Memory B cell (primary cell): ENCODE measurements at regions not wholly inside any gene's neighbourhood (a gene's known extent, or its start where the extent isn't known, plus 50 kb on each side); places are given as distances from the start of the nearest gene placed in this dataset.

Experiments used
- ATAC-seq: fragments of 150-1000 bp; cut with Tn5 transposase; 2 replicates; pipeline ENCODE4 v1.10.0; 2021; ENCODE audit warnings: low read depth, mild to moderate bottlenecking, moderate library complexity
- DNase-seq, 2 donors: peaks; one replicate each; pipeline ENCODE4 v3.0.0; 2022; ENCODE audit warnings: low spot score in 2 of 2
- H3K27ac Mint-ChIP-seq: one replicate; pipeline ENCODE4 v1.8.0; 2022; ENCODE audit warnings: mild to moderate bottlenecking, moderate library complexity, mixed read lengths
- H3K27me3 Mint-ChIP-seq: one replicate; pipeline ENCODE4 v1.8.0; 2022; ENCODE audit warnings: mixed read lengths
- H3K36me3 Mint-ChIP-seq: one replicate; pipeline ENCODE4 v1.8.0; 2022; ENCODE audit warnings: mild to moderate bottlenecking, mixed read lengths
- H3K4me1 Mint-ChIP-seq: one replicate; pipeline ENCODE4 v1.8.0; 2022; ENCODE audit warnings: mixed read lengths
- H3K4me3 Mint-ChIP-seq: one replicate; pipeline ENCODE4 v1.8.0; 2022; ENCODE audit warnings: mild to moderate bottlenecking, moderate library complexity, mixed read lengths
- H3K9me3 Mint-ChIP-seq: one replicate; pipeline ENCODE4 v1.8.0; 2022; ENCODE audit warnings: mixed read lengths

DNA sequence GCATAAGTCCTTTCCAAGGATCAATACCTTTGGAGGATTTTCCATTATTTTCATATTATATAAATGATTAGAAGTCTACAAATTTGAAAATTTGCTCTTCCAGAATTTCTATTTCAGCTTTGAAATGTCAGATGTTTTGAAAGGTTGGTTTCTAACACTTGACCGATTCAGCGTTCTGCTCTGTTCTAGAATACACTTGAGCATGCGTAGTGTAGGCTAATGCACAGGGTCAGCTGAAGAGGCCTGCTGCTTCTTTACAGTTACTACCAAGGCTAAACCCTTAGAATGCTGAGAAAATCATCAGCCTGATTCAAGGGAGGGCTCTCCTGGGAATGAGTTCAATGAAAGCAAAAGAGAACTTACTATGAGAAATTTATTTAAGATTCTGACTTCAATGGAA is 177.6 kb downstream of the RNF144B start:
- H3K4me3 Mint-ChIP-seq: no peak overlapping the region
- H3K4me1 Mint-ChIP-seq: no peaks in the 10 kb centered on the region
- peaks cover 8% of the 10 kb centered on the region for H3K27me3 Mint-ChIP-seq
- H3K27ac Mint-ChIP-seq: no peak overlapping the region
- ATAC-seq: no peak
- H3K9me3 Mint-ChIP-seq: peaks cover 14% of the 10 kb centered on the region
- peaks cover 4% of the 10 kb centered on the region for H3K36me3 Mint-ChIP-seq
- DNase-seq: no peak

DNA sequence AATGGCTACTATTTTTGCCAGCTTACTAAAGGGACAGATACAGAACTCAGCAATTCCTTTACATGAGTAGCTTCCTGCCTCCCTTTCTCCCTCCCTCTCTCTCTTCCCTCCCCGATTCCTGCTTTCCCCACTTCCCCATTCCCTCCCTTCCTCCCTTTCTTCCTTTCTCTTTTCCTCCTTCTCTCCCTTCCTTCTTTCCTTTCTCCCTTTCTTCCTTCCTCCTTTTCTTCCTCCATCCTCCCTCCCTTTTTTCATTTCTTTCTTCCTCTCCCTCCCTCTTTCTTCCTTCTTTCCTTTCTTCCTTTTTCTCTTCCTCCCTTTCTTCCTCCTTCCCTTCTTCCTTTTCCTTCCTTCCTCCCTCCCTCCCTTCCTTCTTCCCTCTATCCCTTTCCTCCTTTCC is 178.1 kb downstream of the RNF144B start:
- H3K27me3 Mint-ChIP-seq: peaks cover 8% of the 10 kb centered on the region
- DNase-seq: no peak
- H3K36me3 Mint-ChIP-seq: peaks cover 4% of the 10 kb centered on the region
- no peak overlapping the region for H3K4me3 Mint-ChIP-seq
- peaks cover 14% of the 10 kb centered on the region for H3K9me3 Mint-ChIP-seq
- no peak overlapping the region for H3K27ac Mint-ChIP-seq
- ATAC-seq: no peak
- H3K4me1 Mint-ChIP-seq: no peaks in the 10 kb centered on the region

DNA sequence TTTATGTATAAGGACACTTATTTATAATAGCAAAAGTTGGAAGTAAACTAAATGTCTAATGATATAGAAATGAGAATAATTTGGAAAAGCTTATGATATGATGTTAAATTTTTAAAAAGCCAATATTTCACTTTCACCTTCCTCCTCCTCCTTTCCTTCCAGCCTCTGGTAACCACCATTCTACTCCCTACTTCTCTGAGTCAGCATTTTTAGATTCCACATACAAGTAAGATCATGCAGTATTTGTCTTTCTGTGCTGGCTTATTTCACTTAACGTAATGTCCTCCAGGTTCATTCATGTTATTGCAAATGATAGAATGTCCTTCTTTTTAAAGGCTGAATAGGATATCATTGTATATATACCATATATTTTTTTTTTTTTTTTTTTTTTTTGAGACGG is 180.2 kb downstream of the RNF144B start:
- no peak for ATAC-seq
- Mint-ChIP-seq H3K27me3 (peaks cover 10% of the 10 kb centered on the region), H3K27ac (no peak overlapping the region), H3K4me1 (no peaks in the 10 kb centered on the region), H3K4me3 (no peak overlapping the region), H3K9me3 (peaks cover 14% of the 10 kb centered on the region), H3K36me3 (peaks cover 4% of the 10 kb centered on the region)
- no peak for DNase-seq

DNA sequence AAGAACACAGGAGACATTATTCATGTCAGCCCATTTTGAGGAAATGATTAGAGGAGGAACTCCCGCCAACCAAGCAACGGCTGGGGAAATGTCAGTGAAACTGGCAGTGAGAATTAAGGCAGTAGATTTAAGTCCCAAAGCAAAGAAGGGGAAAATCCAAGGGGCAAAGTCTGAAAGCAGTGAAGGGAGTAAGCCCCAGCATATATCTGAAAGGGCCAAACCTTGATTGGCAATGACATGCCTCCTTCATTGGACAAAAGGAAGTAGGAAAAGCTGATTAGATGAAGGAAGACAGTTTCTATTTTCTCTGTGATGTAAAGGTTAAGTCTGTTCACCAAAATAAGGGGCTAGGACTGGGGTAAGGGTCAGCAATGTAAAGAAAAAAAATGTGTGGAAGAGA is 190.3 kb downstream of the RNF144B start:
- peaks cover 10% of the 10 kb centered on the region for H3K9me3 Mint-ChIP-seq
- peaks cover 14% of the 10 kb centered on the region for H3K27me3 Mint-ChIP-seq
- peaks cover 1% of the 10 kb centered on the region for H3K36me3 Mint-ChIP-seq
- H3K27ac Mint-ChIP-seq: no peak overlapping the region
- no peak overlapping the region for H3K4me3 Mint-ChIP-seq
- ATAC-seq (no peak), DNase-seq (no peak)
- no peaks in the 10 kb centered on the region for H3K4me1 Mint-ChIP-seq

DNA sequence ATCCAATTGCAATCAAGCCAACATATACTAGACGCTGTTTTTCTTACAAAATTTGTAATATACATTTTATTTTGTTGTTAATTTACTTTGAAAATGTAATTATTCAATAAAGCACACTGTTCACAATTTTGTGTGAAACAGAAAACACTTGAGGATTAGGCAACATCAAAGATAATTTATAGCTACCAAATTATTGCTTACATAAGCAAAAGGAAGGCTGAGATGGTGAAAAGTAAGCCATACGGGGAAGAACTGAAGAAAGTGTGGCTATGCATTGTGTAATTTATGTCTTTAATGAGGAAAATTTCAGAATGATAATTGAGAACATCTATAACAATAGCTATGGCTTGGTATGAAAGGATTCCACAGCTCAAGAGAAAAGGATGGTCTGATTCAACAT is 192.0 kb downstream of the RNF144B start:
- H3K9me3 Mint-ChIP-seq: peaks cover 11% of the 10 kb centered on the region
- H3K4me3 Mint-ChIP-seq: no peak overlapping the region
- ATAC-seq: no peak

DNA sequence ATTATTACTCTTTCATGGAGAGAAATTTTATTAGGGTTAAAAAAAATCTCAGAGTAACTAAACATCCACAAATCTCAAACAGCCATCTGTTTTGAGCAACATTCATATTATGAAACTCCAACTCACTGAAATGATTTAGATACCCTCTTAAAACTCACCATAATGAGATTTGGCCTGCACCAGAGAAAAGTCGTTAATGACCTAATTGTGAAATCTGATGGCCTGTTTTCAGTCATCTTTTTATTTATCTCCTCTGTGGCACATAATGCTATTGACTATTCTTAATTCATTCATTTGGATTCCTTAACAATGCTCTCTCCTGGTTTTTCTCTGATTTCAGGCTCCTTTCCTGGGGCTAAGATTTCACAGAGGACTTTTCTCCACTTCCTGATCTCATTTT is 192.7 kb downstream of the RNF144B start:
- Mint-ChIP-seq H3K36me3 (peaks cover 1% of the 10 kb centered on the region), H3K27ac (no peak overlapping the region), H3K27me3 (peaks cover 15% of the 10 kb centered on the region), H3K4me1 (no peaks in the 10 kb centered on the region), H3K4me3 (no peak overlapping the region), H3K9me3 (peaks cover 7% of the 10 kb centered on the region)
- DNase-seq: no peak
- ATAC-seq: no peak

More for the DNA sequence above, 192.0 kb downstream of the RNF144B start:
- H3K27ac Mint-ChIP-seq: no peak overlapping the region
- peaks cover 1% of the 10 kb centered on the region for H3K36me3 Mint-ChIP-seq
- no peak for DNase-seq
- peaks cover 20% of the 10 kb centered on the region for H3K27me3 Mint-ChIP-seq
- no peaks in the 10 kb centered on the region for H3K4me1 Mint-ChIP-seq

DNA sequence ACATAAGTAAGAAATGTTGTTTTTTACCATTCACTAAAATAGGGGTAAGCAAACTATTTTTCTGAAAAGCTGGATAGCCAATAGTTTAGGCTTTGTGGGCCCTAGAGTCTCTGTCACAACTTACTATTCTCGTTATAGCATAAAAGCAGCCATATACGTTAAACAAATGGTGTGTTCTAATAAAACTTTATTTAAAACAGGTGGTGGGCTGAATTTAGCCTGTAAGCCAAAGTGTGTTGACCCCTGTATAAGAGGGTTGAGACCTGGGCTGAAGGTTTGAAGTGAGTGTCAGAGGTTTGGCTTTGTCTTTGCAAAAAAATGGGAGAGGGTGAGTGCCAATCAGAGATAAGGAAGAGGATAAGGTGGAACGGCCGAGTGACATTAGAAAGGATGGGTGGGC is 197.2 kb downstream of the RNF144B start:
- Mint-ChIP-seq H3K36me3 (no peaks in the 10 kb centered on the region), H3K9me3 (peaks cover 1% of the 10 kb centered on the region), H3K27me3 (peaks cover 9% of the 10 kb centered on the region), H3K27ac (no peak overlapping the region), H3K4me1 (no peaks in the 10 kb centered on the region), H3K4me3 (no peak overlapping the region)
- DNase-seq: no peak
- ATAC-seq: no peak

DNA sequence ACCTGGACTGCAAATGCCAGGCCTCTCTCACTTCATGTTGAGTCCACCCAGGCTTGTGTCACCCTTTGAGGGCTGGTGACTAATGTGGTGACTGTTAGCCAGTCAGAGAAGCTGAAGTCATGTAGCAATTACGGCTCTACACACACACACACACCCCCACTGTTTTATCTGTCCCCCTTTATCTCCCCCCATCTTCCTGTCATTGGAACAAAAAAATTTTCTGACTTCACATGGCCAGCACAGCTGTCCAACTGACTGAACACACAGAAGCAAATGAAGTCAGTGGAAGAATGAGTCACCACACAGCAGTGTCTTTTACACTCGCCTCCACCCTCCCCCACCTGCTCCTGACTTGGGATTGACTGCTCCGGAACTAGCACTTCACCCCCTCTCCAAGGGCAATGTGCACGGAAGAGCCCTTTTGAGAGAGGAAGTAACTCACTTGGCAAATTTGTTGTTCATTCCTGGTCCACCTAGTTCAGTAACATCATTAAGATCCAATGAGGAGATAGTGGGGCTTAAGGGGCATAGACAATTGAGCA is 198.0 kb downstream of the RNF144B start:
- H3K4me3 Mint-ChIP-seq: no peak overlapping the region
- no peak for ATAC-seq
- no peaks in the 10 kb centered on the region for H3K4me1 Mint-ChIP-seq
- no peak overlapping the region for H3K27ac Mint-ChIP-seq
- H3K9me3 Mint-ChIP-seq: peaks cover 1% of the 10 kb centered on the region
- no peak for DNase-seq
- H3K36me3 Mint-ChIP-seq: no peaks in the 10 kb centered on the region
- H3K27me3 Mint-ChIP-seq: peaks cover 9% of the 10 kb centered on the region

DNA sequence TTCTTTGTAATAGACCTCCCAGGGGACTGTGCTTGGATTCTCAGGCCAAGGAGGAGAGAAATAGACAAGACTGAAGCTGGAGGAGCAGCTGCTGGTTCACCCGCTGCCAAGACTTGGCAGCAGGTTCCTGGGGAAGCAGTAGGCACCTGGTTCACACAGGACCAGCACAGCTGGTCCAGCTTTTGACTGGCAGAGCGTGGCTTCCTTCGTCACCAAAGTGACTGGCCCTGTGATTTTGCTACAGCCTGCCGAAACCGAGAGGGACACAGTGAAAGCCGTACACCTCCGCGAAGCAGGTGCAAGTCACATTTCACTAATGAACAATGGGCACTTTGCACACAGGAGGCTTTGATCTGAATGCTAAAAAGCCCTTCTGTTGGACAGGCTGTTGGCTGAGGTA is 199.0 kb downstream of the RNF144B start:
- H3K4me1 Mint-ChIP-seq: no peaks in the 10 kb centered on the region
- peaks cover 9% of the 10 kb centered on the region for H3K27me3 Mint-ChIP-seq
- H3K36me3 Mint-ChIP-seq: no peaks in the 10 kb centered on the region
- H3K4me3 Mint-ChIP-seq: no peak overlapping the region
- peaks cover 1% of the 10 kb centered on the region for H3K9me3 Mint-ChIP-seq
- DNase-seq (no peak), ATAC-seq (no peak)
- H3K27ac Mint-ChIP-seq: no peak overlapping the region

DNA sequence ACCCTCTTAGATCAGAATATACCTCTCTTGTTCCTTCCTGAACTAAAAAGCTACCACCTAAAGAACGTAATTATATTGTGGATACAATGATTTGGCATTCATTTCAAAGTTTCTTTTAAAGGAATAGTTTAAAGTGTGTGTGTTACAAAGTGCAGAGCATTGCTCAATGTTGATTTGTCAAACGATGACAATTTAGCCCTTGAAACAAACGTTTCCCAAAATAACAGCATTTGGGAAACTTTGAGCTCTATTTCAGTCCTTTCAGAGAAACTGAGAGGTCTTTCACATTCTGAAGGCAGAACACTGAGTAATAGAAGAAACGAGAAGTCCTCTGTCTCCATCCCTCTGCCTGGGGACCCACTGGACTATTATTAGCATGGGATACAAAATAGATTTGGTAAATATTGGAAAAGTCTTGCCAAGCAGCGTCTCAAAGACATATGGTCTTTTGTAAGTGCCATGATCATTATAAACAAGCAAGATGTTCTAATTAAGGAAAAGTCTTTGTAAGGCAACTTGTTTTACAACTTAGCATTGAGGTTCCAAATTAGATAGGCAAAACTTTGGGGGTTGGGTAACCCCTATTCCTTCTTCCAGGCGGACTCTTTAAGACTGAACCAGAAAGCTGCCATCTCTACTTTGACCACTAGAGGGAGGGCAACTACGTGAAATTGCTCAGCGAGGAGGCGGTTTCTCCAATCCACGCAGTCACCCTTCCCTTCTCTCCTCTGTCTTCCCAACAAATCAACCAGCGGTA is 208.8 kb downstream of the RNF144B start:
- Mint-ChIP-seq H3K27ac (no peak overlapping the region), H3K9me3 (no peaks in the 10 kb centered on the region), H3K4me3 (no peak overlapping the region), H3K27me3 (peaks cover 3% of the 10 kb centered on the region), H3K36me3 (no peaks in the 10 kb centered on the region), H3K4me1 (peaks cover 3% of the 10 kb centered on the region)
- ATAC-seq (no peak), DNase-seq (peak; percentile 37 to 44)

DNA sequence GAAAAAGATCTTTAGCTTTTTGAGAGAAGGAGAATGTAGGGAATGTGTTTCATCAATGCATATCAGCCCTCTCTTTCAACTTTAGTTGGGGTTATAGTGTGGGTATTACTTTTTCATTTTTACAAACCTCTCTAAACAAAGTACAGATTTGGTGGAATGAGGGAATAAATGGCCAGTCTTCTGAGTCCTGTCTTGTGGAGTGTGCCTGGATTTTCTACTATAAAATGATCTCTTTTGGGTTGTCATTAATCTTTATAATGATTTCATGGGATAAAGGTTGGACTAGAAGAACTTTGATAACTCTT is 209.3 kb downstream of the RNF144B start:
- ATAC-seq: no peak
- Mint-ChIP-seq H3K36me3 (no peaks in the 10 kb centered on the region), H3K27me3 (peaks cover 3% of the 10 kb centered on the region), H3K27ac (no peak overlapping the region), H3K4me3 (no peak overlapping the region), H3K9me3 (no peaks in the 10 kb centered on the region), H3K4me1 (peaks cover 3% of the 10 kb centered on the region)
- DNase-seq: no peak

DNA sequence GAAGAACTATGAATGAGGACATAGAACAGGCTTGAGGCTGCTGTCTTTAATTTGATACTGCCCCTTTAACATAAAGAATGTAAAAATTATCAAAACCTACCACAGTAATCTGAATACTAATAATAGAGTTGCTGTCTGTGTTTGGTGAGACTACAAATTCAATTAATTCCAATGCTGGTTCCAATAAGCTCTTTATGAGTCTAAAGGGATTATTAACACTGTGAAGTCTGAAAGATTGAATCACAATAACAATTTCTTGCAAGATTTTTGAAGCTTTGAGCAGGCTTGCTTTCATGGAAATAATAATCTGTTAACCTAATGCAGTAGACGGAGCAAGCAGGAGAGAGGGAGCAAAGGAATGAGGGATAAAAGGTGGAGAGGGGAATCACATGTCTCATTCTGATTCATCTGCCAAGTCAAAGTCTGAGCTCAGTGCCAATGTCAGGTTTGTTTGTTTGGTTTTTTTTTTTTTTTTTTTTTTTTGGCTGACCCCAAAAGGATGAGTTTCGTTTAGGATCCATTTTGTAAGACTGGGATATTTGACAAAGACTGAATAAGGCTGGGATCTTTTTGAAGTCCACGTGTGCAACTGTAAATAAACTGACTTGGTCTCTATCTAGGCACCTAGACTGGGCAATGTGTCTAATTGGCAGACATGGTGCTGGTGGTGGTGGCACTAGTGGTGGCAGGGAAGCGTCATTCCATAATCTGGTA is 211.6 kb downstream of the RNF144B start:
- H3K27ac Mint-ChIP-seq: no peak overlapping the region
- DNase-seq (no peak), ATAC-seq (no peak)
- no peaks in the 10 kb centered on the region for H3K9me3 Mint-ChIP-seq
- no peaks in the 10 kb centered on the region for H3K36me3 Mint-ChIP-seq
- H3K27me3 Mint-ChIP-seq: peaks cover 1% of the 10 kb centered on the region
- H3K4me3 Mint-ChIP-seq: no peak overlapping the region
- peaks cover 3% of the 10 kb centered on the region for H3K4me1 Mint-ChIP-seq

DNA sequence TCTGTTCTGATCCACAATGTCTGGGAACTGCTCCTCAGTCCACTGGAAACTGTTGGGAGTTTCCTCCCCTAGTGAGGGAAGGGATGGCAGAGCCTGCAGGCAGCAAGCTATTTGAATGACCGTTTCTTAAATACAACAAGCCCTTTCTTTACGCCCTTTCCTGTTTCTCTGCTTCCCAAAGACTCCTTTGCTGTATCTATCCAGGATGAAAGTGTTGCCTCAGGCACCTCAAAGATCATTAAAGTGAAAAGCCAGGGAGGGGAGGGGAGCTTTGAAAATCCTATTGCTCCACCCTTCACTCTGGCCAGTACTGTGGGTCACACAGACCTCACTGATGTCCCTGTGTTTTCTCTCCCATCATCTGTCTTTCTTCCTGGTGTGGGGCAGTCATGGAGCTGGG is 213.1 kb downstream of the RNF144B start:
- H3K27ac Mint-ChIP-seq: no peak overlapping the region
- DNase-seq: no peak
- H3K27me3 Mint-ChIP-seq: peaks cover 2% of the 10 kb centered on the region
- ATAC-seq: no peak
- no peaks in the 10 kb centered on the region for H3K9me3 Mint-ChIP-seq
- H3K4me1 Mint-ChIP-seq: peaks cover 3% of the 10 kb centered on the region
- no peak overlapping the region for H3K4me3 Mint-ChIP-seq
- H3K36me3 Mint-ChIP-seq: no peaks in the 10 kb centered on the region

DNA sequence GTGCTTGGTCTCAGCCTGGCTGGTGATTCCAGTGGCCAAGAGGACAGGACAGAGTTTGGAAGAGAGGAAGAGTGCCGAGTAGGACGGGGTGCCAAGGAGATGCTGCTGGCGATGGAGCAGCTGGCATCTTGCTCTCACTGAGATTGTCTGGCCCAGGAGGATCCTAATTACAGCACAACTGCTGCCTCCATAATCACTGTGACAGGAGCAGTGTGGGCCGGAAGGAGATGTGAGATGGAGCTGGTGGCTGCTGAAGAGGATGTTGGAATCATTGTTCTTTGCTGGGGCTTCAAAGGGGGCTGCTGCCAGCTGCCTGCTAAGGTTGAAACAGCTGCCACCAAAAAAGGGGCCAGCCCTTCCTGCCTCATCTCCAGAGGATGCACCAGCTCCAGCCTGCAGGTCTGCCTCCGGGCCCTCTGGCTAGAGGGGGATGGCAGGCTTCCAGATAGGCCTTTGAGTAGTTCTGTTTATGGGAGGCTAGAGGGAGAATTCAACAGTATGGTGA is 214.4 kb downstream of the RNF144B start:
- Mint-ChIP-seq H3K4me1 (no peaks in the 10 kb centered on the region), H3K27ac (no peak overlapping the region)

More for the DNA sequence above, 214.4 kb downstream of the RNF144B start:
- DNase-seq (no peak), ATAC-seq (no peak)
- Mint-ChIP-seq H3K9me3 (no peaks in the 10 kb centered on the region), H3K36me3 (no peaks in the 10 kb centered on the region), H3K4me3 (no peak overlapping the region), H3K27me3 (peaks cover 1% of the 10 kb centered on the region)
